Activated CD4-positive, alpha-beta T cell treated with anti-CD3 and anti-CD28 coated beads, Interleukin-2, amount 10 ng/mL, durations not matched to agents 24 days and 14 days (primary cell): ENCODE measurements at regions not wholly inside any gene's neighbourhood (a gene's known extent, or its start where the extent isn't known, plus 50 kb on each side); places are given as distances from the start of the nearest gene placed in this dataset.
"Not testable (repeated sequence)": the region's sequence is repeated elsewhere in the genome, so short reads cannot be mapped to it uniquely, and the experiment has no call there.

ENCODE experiments used
- DNase-seq: peaks from one replicate; pipeline ENCODE4 v3.0.0; 2022
- H3K27ac Mint-ChIP-seq: one replicate; pipeline ENCODE4 v1.8.0; 2022; ENCODE audit warnings: mild to moderate bottlenecking, mixed read lengths
- H3K27me3 Mint-ChIP-seq: one replicate; pipeline ENCODE4 v1.8.0; 2022; ENCODE audit warnings: mixed read lengths
- H3K36me3 Mint-ChIP-seq: one replicate; pipeline ENCODE4 v1.8.0; 2022; ENCODE audit warnings: low read depth, mild to moderate bottlenecking, mixed read lengths
- H3K4me1 Mint-ChIP-seq: one replicate; pipeline ENCODE4 v1.8.0; 2021; ENCODE audit warnings: mixed read lengths
- H3K4me3 Mint-ChIP-seq: one replicate; pipeline ENCODE4 v1.8.0; 2022; ENCODE audit warnings: mild to moderate bottlenecking, moderate library complexity, mixed read lengths
- H3K9me3 Mint-ChIP-seq: one replicate; pipeline ENCODE4 v1.8.0; 2021; ENCODE audit warnings: mixed read lengths
- intact Hi-C: fragments of 100-400 bp; cut with micrococcal nuclease; formaldehyde crosslinking; loops from one replicate; pipeline ENCODE4 v1.15.1; 2023

DNA sequence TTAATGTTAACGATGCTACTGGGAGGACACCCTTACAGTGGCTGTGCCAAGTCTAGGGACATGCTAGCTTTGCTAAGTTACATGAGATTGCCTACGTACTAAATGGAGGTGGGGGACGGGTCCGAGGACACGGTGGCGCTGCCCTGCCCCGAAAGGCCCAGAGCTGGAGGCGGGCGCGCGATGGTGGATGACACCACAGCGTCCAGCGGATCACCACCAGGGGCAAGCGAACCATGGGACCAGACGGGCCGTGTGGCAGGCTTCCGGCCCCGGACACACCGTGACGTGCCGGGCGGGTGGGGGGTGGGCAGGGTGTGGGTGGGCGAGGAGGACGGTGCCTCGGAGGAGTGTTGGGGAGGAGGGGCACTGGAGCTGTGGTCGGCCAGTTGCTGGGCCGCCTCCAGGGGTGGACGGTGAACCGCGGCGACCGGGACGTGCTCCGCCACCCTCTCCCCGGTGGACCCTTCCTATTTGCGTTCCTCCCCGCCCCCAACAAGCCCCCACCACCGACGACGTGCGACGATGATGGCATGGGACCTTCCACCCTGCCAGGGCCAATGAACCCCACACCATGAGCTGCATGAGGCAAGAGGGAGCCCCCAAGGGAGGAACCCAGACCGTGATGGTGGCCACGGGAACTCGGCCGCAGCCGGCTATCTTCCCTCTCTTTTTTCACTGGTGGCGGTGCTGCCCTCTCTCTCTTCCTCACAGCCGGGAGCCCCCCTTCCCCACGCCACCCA is 773.3 kb upstream of the DEFB115 start:
- peaks cover 3% of the 10 kb centered on the region for H3K36me3 Mint-ChIP-seq
- H3K27ac Mint-ChIP-seq, result no peak overlapping the region
- no peak overlapping the region for H3K4me3 Mint-ChIP-seq
- H3K27me3 Mint-ChIP-seq, result no peaks in the 10 kb centered on the region
- H3K9me3 Mint-ChIP-seq, result peaks cover 17% of the 10 kb centered on the region
- H3K4me1 Mint-ChIP-seq, result no peaks in the 10 kb centered on the region
- intact Hi-C loops, result no loop called here
- no peak for DNase-seq

GRCh38 chr20:30484749-30485070 is 772.8 kb upstream of the DEFB115 start:
- intact Hi-C loops, result no loop called here
- H3K27me3 Mint-ChIP-seq, result no peaks in the 10 kb centered on the region
- H3K27ac Mint-ChIP-seq, result no peak overlapping the region
- H3K36me3 Mint-ChIP-seq, result peaks cover 3% of the 10 kb centered on the region
- no peak overlapping the region for H3K4me3 Mint-ChIP-seq
- no peaks in the 10 kb centered on the region for H3K4me1 Mint-ChIP-seq
- no peak for DNase-seq
- peaks cover 17% of the 10 kb centered on the region for H3K9me3 Mint-ChIP-seq

- no peaks in the 10 kb centered on the region for H3K27me3 Mint-ChIP-seq
- peaks cover 3% of the 10 kb centered on the region for H3K36me3 Mint-ChIP-seq
- no peaks in the 10 kb centered on the region for H3K4me1 Mint-ChIP-seq
- DNase-seq, result no peak
- H3K4me3 Mint-ChIP-seq, result no peak overlapping the region
- intact Hi-C loops, result no loop called here
- H3K9me3 Mint-ChIP-seq, result peaks cover 17% of the 10 kb centered on the region
- H3K27ac Mint-ChIP-seq, result no peak overlapping the region
Measured at GRCh38 chr20:30485331-30486102, 771.9 kb upstream of the DEFB115 start.

DNA sequence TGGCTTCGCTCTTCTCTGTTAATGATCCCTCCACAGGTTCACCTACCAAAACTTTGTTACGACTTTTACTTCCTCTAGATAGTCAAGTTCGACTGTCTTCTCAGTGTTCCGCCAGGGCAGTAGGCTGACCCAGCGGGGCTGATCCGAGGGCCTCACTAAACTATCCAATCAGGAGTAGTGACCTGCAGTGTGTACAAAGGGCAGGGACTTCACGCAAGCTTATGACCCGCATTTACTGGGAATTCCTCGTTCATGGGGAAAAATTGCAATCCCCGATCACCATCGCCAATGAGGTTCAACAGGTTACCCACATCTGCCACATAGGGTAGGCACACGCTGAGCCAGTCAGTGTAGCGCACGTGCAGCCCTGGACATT is 771.4 kb upstream of the DEFB115 start:
- Mint-ChIP-seq H3K27me3 (no peaks in the 10 kb centered on the region), H3K27ac (no peak overlapping the region), H3K9me3 (peaks cover 22% of the 10 kb centered on the region), H3K4me3 (no peak overlapping the region), H3K36me3 (peaks cover 3% of the 10 kb centered on the region), H3K4me1 (no peaks in the 10 kb centered on the region)
- intact Hi-C loops, result no loop called here
- no peak for DNase-seq

- H3K4me1 Mint-ChIP-seq, H3K27me3 Mint-ChIP-seq, H3K4me3 Mint-ChIP-seq, DNase-seq, intact Hi-C loops, H3K36me3 Mint-ChIP-seq, H3K27ac Mint-ChIP-seq: not testable (repeated sequence)
- H3K9me3 Mint-ChIP-seq, result peaks cover 26% of the 10 kb centered on the region
Measured at GRCh38 chr20:30487461-30487860, 770.0 kb upstream of the DEFB115 start.

- no peaks in the 10 kb centered on the region for H3K27me3 Mint-ChIP-seq
- H3K4me3 Mint-ChIP-seq, result no peak overlapping the region
- no peak overlapping the region for H3K27ac Mint-ChIP-seq
- no peaks in the 10 kb centered on the region for H3K4me1 Mint-ChIP-seq
- intact Hi-C loops, result no loop called here
- H3K9me3 Mint-ChIP-seq, result peaks cover 26% of the 10 kb centered on the region
- DNase-seq, result no peak
- peaks cover 3% of the 10 kb centered on the region for H3K36me3 Mint-ChIP-seq
Measured at GRCh38 chr20:30487947-30488926, 769.2 kb upstream of the DEFB115 start.

- no peak overlapping the region for H3K27ac Mint-ChIP-seq
- no peak for DNase-seq
- no peaks in the 10 kb centered on the region for H3K4me1 Mint-ChIP-seq
- H3K27me3 Mint-ChIP-seq, result no peaks in the 10 kb centered on the region
- H3K4me3 Mint-ChIP-seq, result no peak overlapping the region
- peaks cover 25% of the 10 kb centered on the region for H3K9me3 Mint-ChIP-seq
- intact Hi-C loops, result no loop called here
- peaks cover 3% of the 10 kb centered on the region for H3K36me3 Mint-ChIP-seq
Measured at GRCh38 chr20:30488941-30489613, 768.4 kb upstream of the DEFB115 start.

DNA sequence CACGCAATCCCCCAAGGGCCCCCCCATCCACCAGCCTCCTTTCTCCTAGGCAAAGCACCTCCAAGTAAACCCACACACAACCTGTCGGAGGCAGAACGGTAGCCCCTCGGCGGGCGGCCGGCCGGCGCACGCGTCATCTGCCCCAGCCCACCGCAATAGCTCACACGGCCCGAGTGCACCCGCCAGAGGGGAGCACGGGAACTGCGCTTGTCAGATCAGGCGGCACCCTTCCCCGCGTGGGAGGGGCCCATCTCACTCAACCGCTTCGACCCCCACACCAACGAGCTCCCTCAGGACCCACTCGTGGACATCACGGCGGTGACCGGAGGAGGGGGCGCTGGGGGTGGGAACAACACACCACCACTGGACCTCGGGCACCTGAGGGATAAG is 767.9 kb upstream of the DEFB115 start:
- no peaks in the 10 kb centered on the region for H3K4me1 Mint-ChIP-seq
- H3K27ac Mint-ChIP-seq, result no peak overlapping the region
- peaks cover 26% of the 10 kb centered on the region for H3K9me3 Mint-ChIP-seq
- intact Hi-C loops, result no loop called here
- peaks cover 3% of the 10 kb centered on the region for H3K36me3 Mint-ChIP-seq
- no peak overlapping the region for H3K4me3 Mint-ChIP-seq
- no peak for DNase-seq
- H3K27me3 Mint-ChIP-seq, result no peaks in the 10 kb centered on the region

DNA sequence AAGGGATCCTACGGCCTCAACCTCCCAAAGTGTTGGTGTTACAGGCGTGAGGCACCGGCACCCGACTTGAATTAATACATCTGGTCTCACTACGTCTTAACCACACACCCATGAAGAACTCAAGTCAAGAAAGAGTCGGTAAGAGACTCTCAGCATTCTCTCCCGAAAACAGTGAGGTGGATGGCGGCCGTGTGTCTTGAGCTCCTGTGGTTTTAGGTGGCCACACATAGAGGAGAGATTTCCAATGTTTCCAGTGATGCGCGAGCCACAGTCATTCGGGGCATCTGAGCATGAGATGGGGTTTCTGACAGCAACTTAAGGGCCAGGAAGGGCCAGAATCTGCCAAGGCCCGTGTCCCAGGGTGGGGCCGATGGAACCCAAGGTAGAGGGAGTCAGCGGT is 766.4 kb upstream of the DEFB115 start:
- no peaks in the 10 kb centered on the region for H3K4me1 Mint-ChIP-seq
- intact Hi-C loops, result no loop called here
- H3K9me3 Mint-ChIP-seq, result peaks cover 25% of the 10 kb centered on the region
- H3K36me3 Mint-ChIP-seq, result peaks cover 3% of the 10 kb centered on the region
- DNase-seq, result no peak
- H3K27me3 Mint-ChIP-seq, result no peaks in the 10 kb centered on the region
- no peak overlapping the region for H3K27ac Mint-ChIP-seq
- no peak overlapping the region for H3K4me3 Mint-ChIP-seq

DNA sequence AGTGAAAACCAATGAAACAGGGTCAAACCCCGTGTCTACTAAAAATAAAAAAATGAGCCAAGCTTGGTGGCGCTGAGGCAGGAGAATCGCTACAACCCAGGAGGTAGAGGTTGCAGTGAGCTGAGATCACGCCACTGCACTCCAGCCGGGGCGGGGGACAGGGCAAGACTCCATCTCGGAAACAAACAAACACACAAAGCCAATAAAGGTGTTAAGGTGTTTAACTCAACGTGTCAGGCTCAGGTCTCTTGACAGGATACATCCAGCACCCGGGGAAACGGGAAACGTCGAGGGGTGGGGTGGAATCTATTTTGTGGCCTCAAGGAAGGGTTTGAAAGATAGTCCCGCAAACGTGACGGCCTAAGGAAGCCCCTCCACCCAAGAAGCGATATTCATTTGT is 760.8 kb upstream of the DEFB115 start:
- H3K4me1 Mint-ChIP-seq, H3K9me3 Mint-ChIP-seq, H3K27me3 Mint-ChIP-seq, H3K36me3 Mint-ChIP-seq, H3K27ac Mint-ChIP-seq, H3K4me3 Mint-ChIP-seq, intact Hi-C loops, DNase-seq: not testable (repeated sequence)

DNA sequence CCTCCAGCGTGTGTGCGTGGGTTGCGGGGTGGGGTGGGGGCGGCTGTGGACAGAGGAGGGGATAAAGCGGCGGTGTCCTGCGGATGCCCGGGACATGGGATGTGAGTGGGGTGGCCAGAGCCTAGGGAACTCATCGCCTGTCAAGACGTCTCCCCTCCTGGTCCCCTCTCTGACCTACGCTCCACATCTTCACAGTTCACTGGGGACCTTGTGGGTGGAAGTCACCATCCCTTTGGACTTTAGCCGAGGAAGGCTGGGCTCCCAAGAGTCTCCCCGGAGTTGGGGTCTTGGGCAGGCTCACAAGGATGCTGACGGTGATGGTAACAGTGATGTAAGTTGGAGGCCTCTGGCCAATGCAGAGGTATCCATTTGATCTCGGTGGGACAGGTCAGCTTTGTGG is 760.3 kb upstream of the DEFB115 start:
- H3K27ac Mint-ChIP-seq, DNase-seq, H3K27me3 Mint-ChIP-seq, H3K36me3 Mint-ChIP-seq, H3K4me3 Mint-ChIP-seq, intact Hi-C loops, H3K4me1 Mint-ChIP-seq, H3K9me3 Mint-ChIP-seq: not testable (repeated sequence)

- Mint-ChIP-seq H3K4me1 (peaks cover 1% of the 10 kb centered on the region), H3K36me3 (no peaks in the 10 kb centered on the region), H3K27me3 (no peaks in the 10 kb centered on the region), H3K9me3 (peaks cover under 1% of the 10 kb centered on the region), H3K27ac (no peak overlapping the region), H3K4me3 (no peak overlapping the region)
- intact Hi-C loops, result no loop called here
- DNase-seq, result no peak
Measured at GRCh38 chr20:30499123-30499522, 758.3 kb upstream of the DEFB115 start.

GRCh38 chr20:30499716-30500446 is 757.6 kb upstream of the DEFB115 start:
- H3K27ac Mint-ChIP-seq, H3K4me3 Mint-ChIP-seq, intact Hi-C loops, H3K4me1 Mint-ChIP-seq, H3K27me3 Mint-ChIP-seq, H3K36me3 Mint-ChIP-seq, H3K9me3 Mint-ChIP-seq, DNase-seq: not testable (repeated sequence)
